H1 (cell line): ENCODE measurements at regions not wholly inside any gene's neighbourhood (a gene's known extent, or its start where the extent isn't known, plus 50 kb on each side); places are given as distances from the start of the nearest gene placed in this dataset.

Experiments
- CTCF ChIA-PET: fragments of 300-600 bp; sonication (Branson Sonifier 250); formaldehyde crosslinking; loops from one replicate; lab custom pipeline; 2021; ENCODE audit not compliant: partially characterized antibody; lab: Charles Lee
- POLR2A ChIA-PET: fragments of 300-600 bp; sonication (Branson Sonifier 250); formaldehyde crosslinking; loops from one replicate; lab custom pipeline; 2021; ENCODE audit warnings: inconsistent platforms; ENCODE audit not compliant: partially characterized antibody; lab: Charles Lee
- DNase-seq, 2 experiments: peaks; one replicate each; pipeline versions ENCODE4 v3.0.0 to v3.0.0-alpha.2; 2010 to 2022; ENCODE audit warnings: low spot score in 2 of 2, low read depth in 1 of 2, mixed read lengths in 1 of 2
- FAIRE-seq: peaks from 2 replicates; lab custom pipeline; 2011; peaks lifted over from hg19 to GRCh38; lab: Jason Lieb, UNC
- H2AFZ ChIP-seq: 2 replicates; pipeline ENCODE4 v1.8.1; 2012; ENCODE audit warnings: low read length, inconsistent platforms
- H2AK5ac ChIP-seq: 2 replicates; pipeline ENCODE4 v1.6.1; 2013; ENCODE audit warnings: low read depth, low read length
- H2BK120ac ChIP-seq: replicated peaks from 2 replicates; pipeline ENCODE3; 2013; ENCODE audit warnings: low read depth, low read length, inconsistent platforms
- H2BK12ac ChIP-seq: 2 replicates; pipeline ENCODE4 v1.6.1; 2013; ENCODE audit warnings: low read depth, low read length
- H2BK15ac ChIP-seq: 2 replicates; pipeline ENCODE4 v1.6.1; 2013; ENCODE audit warnings: low read length
- H2BK20ac ChIP-seq: 2 replicates; pipeline ENCODE4 v1.6.1; 2013; ENCODE audit warnings: low read length
- H2BK5ac ChIP-seq: 2 replicates; pipeline ENCODE4 v1.6.1; 2013; ENCODE audit warnings: low read depth, low read length
- H3K14ac ChIP-seq: 2 replicates; pipeline ENCODE4 v1.6.1; 2013; ENCODE audit warnings: inconsistent platforms; ENCODE audit not compliant: insufficient read length
- H3K18ac ChIP-seq: 2 replicates; pipeline ENCODE4 v1.6.1; 2013; ENCODE audit warnings: low read length; ENCODE audit errors: extremely low read depth
- H3K23ac ChIP-seq: 2 replicates; pipeline ENCODE4 v1.6.1; 2013; ENCODE audit warnings: inconsistent platforms; ENCODE audit not compliant: insufficient read length
- H3K23me2 ChIP-seq: 2 replicates; pipeline ENCODE4 v1.6.1; 2013; ENCODE audit warnings: low read depth, low read length
- H3K27ac ChIP-seq: 2 replicates; pipeline ENCODE4 v1.6.1; 2011; ENCODE audit warnings: low read depth, low read length, inconsistent platforms
- H3K27me3 ChIP-seq, 4 experiments: replicated peaks in 1 of 4; 1 replicate in 1 of 4; 2 replicates in 3 of 4; pipeline versions ENCODE4 v1.6.1 to v1.8.1; 2011 to 2013; ENCODE audit warnings: low read length in 3 of 4, mild to moderate bottlenecking in 3 of 4, inconsistent platforms in 2 of 4, mixed read lengths in 2 of 4, moderate library complexity in 1 of 4; ENCODE audit not compliant: control insufficient read depth in 3 of 4, insufficient read depth in 3 of 4; ENCODE audit errors: extremely low read depth in 1 of 4
- H3K36me3 ChIP-seq, 4 experiments: 2 replicates each; pipeline versions ENCODE4 v1.6.1 to v1.8.1; 2011 to 2013; ENCODE audit warnings: mild to moderate bottlenecking in 4 of 4, low read length in 3 of 4, moderate library complexity in 2 of 4, control low read depth in 1 of 4, inconsistent platforms in 1 of 4; ENCODE audit not compliant: insufficient read depth in 4 of 4, control insufficient read depth in 2 of 4
- H3K4ac ChIP-seq: replicated peaks from 2 replicates; pipeline ENCODE3; 2013; ENCODE audit warnings: low read length, low read depth, mixed read lengths, inconsistent platforms; ENCODE audit not compliant: insufficient read length
- H3K4me1 ChIP-seq, 4 experiments: replicated peaks in 1 of 4; 1 replicate in 1 of 4; 2 replicates in 3 of 4; pipeline versions ENCODE4 v1.6.1 to v1.8.1; 2011 to 2013; ENCODE audit warnings: low read length in 3 of 4, inconsistent platforms in 2 of 4, mixed read lengths in 1 of 4; ENCODE audit not compliant: insufficient read depth in 4 of 4, control insufficient read depth in 3 of 4
- H3K4me2 ChIP-seq, 2 experiments: 2 replicates each; pipeline versions ENCODE4 v1.6.1 to v1.8.1; 2011 to 2013; ENCODE audit warnings: low read depth in 2 of 2, low read length in 2 of 2, control low read depth in 1 of 2, inconsistent platforms in 1 of 2, mild to moderate bottlenecking in 1 of 2; ENCODE audit not compliant: insufficient read depth in 1 of 2
- H3K4me3 ChIP-seq, 4 experiments: fragments of 200-600, 300-600 bp in 1 of 4; sonication (generic), shearing (Covaris generic), sonication (Bioruptor Twin) in 1 of 4; 2 replicates each; pipeline versions ENCODE4 v1.5.1 to v1.8.1; 2011 to 2016; ENCODE audit warnings: low read length in 4 of 4, low read depth in 3 of 4, control low read depth in 2 of 4, inconsistent platforms in 2 of 4, mild to moderate bottlenecking in 2 of 4, mixed read lengths in 1 of 4, moderate library complexity in 1 of 4; ENCODE audit not compliant: insufficient read depth in 2 of 4; ENCODE audit errors: extremely low read depth in 1 of 4
- H3K56ac ChIP-seq: replicated peaks from 2 replicates; pipeline ENCODE3; 2013; ENCODE audit warnings: low read depth, mild to moderate bottlenecking, mixed read lengths, low read length, inconsistent platforms; ENCODE audit not compliant: insufficient read length
- H3K79me1 ChIP-seq: 2 replicates; pipeline ENCODE4 v1.6.1; 2013; ENCODE audit warnings: low read depth, low read length, control low read depth
- H3K79me2 ChIP-seq, 2 experiments: 2 replicates each; pipeline versions ENCODE4 v1.6.1 to v1.8.1; 2012 to 2013; ENCODE audit warnings: low read length in 2 of 2, mild to moderate bottlenecking in 2 of 2, inconsistent platforms in 1 of 2; ENCODE audit not compliant: insufficient read depth in 2 of 2, control insufficient read depth in 1 of 2
- H3K9ac ChIP-seq, 4 experiments: replicated peaks in 1 of 4; 1 replicate in 1 of 4; 2 replicates in 3 of 4; pipeline versions ENCODE4 v1.6.1 to v1.8.1; 2011 to 2013; ENCODE audit warnings: low read depth in 3 of 4, low read length in 3 of 4, control low read depth in 2 of 4, mild to moderate bottlenecking in 2 of 4, moderate library complexity in 2 of 4, inconsistent platforms in 1 of 4; ENCODE audit errors: extremely low read depth in 1 of 4
- H3K9me3 ChIP-seq, 2 experiments: 2 replicates each; pipeline versions ENCODE4 v1.6.1 to v1.8.1; 2012 to 2013; ENCODE audit warnings: mild to moderate bottlenecking in 2 of 2, moderate library complexity in 2 of 2, control low read depth in 1 of 2, inconsistent platforms in 1 of 2, low read depth in 1 of 2, low read length in 1 of 2, mixed read lengths in 1 of 2; ENCODE audit not compliant: insufficient read depth in 2 of 2
- H4K20me1 ChIP-seq, 2 experiments: replicated peaks in 1 of 2; 2 replicates each; pipeline versions ENCODE3 to v1.8.1; 2011 to 2013; ENCODE audit warnings: inconsistent platforms in 2 of 2, low read length in 2 of 2, mild to moderate bottlenecking in 1 of 2; ENCODE audit not compliant: insufficient read depth in 2 of 2, control insufficient read depth in 1 of 2
- H4K5ac ChIP-seq: 2 replicates; pipeline ENCODE4 v1.6.1; 2013; ENCODE audit warnings: low read length, low read depth, mixed read lengths, inconsistent platforms; ENCODE audit not compliant: insufficient read length
- H4K8ac ChIP-seq: 2 replicates; pipeline ENCODE4 v1.8.0; 2013; ENCODE audit warnings: mild to moderate bottlenecking, moderate library complexity, low read length, inconsistent platforms; ENCODE audit not compliant: insufficient read depth; ENCODE audit errors: extremely low read depth
- H4K91ac ChIP-seq: replicated peaks from 2 replicates; pipeline ENCODE3; 2013; ENCODE audit warnings: low read length, mixed read lengths, inconsistent platforms; ENCODE audit not compliant: insufficient read length
- BCL11A ChIP-seq, 2 experiments: IDR thresholded peaks; one replicate each; pipeline ENCODE4 v1.6.1; 2011; ENCODE audit warnings: low read depth in 2 of 2, low read length in 2 of 2, mild to moderate bottlenecking in 2 of 2
- GTF2F1 ChIP-seq: IDR thresholded peaks from 2 replicates; pipeline ENCODE4 v1.6.1; 2012; ENCODE audit warnings: low read depth, low read length, improper control_type of control experiment, borderline replicate concordance
- KDM1A ChIP-seq: fragments of 200-600, 300-600 bp; sonication (generic); IDR thresholded peaks from 2 replicates; pipeline ENCODE4 v1.7.1; 2016; ENCODE audit warnings: mild to moderate bottlenecking, low read length, borderline replicate concordance
- KDM5A ChIP-seq: fragments of 200-600 bp; IDR thresholded peaks from 2 replicates; pipeline ENCODE4 v1.7.1; 2012; ENCODE audit warnings: mild to moderate bottlenecking, low read length, inconsistent platforms, mixed read lengths
- RBBP5 ChIP-seq: IDR thresholded peaks from 2 replicates; pipeline ENCODE4 v1.7.1; 2012; ENCODE audit warnings: low read depth, mild to moderate bottlenecking, inconsistent platforms, low read length, moderate library complexity, borderline replicate concordance
- RNF2 ChIP-seq: fragments of 200-900, 300-1000 bp; sonication (generic); IDR thresholded peaks from 2 replicates; pipeline ENCODE4 v1.7.1; 2016; ENCODE audit warnings: borderline replicate concordance, low read depth, mild to moderate bottlenecking, antibody characterized with exemption, low read length; ENCODE audit not compliant: poor library complexity, severe bottlenecking; ENCODE audit errors: missing control alignments
- SIN3A ChIP-seq, 2 experiments: IDR thresholded peaks in 1 of 2; conservative IDR thresholded peaks in 1 of 2; 2 replicates each; pipeline ENCODE4 v1.6.1; 2011 to 2012; ENCODE audit warnings: low read length in 2 of 2, improper control_type of control experiment in 1 of 2, low read depth in 1 of 2, mild to moderate bottlenecking in 1 of 2
- SIX5 ChIP-seq: IDR thresholded peaks from 2 replicates; pipeline ENCODE4 v1.6.1; 2011; ENCODE audit warnings: mild to moderate bottlenecking, low read depth, low read length
- SP1 ChIP-seq: IDR thresholded peaks from 2 replicates; pipeline ENCODE4 v1.6.1; 2011; ENCODE audit warnings: low read depth, low read length
- SP2 ChIP-seq: IDR thresholded peaks from 2 replicates; pipeline ENCODE4 v1.6.1; 2012; ENCODE audit warnings: mild to moderate bottlenecking, low read length, inconsistent platforms
- WGBS, 2 experiments: shearing (Covaris generic) in 1 of 2; methylation state at CpG; one replicate each; pipeline versions ENCODE4 v1.1.6 to v1.1.7; 2013 to 2015; ENCODE audit warnings: low lambda C conversion rate in 2 of 2, mixed read lengths in 2 of 2, inconsistent platforms in 1 of 2, low coverage in 1 of 2, missing lambda C conversion rate in 1 of 2; ENCODE audit not compliant: insufficient replicate concordance in 2 of 2, insufficient coverage in 1 of 2, insufficient read length in 1 of 2; ENCODE audit errors: extremely low coverage in 1 of 2, missing lambda C conversion rate in 1 of 2; 5-methylcytosine and 5-hydroxymethylcytosine counted together
- TF ChIP-seq, protein P1 (sequence below): IDR thresholded peaks from 2 replicates; pipeline ENCODE4 v1.6.1; 2011; ENCODE audit warnings: low read length, improper control_type of control experiment
- TF ChIP-seq, protein P2 (sequence below): IDR thresholded peaks from 2 replicates; pipeline ENCODE4 v1.6.1; 2012; ENCODE audit warnings: inconsistent platforms

DNA sequence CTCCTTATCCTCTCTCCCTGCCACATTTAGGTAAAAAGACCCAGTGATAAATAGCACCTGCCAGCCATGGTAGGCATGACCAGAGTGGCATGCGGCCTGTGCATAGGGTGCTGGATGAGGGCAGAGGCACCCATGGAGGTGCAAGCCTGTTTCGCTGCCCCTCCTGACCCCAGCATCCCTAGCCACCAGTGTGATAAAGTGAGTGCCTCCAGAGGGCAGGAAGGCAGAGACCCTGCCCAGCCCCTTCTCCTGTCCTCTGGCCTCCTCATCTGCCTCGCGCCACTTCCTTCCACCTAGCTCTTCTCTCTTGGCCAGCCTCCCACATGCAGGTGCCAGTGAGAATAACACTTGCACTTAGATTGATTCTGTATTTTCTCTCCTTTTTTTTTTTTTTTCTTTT lies 108.3 kb upstream of the FUT8 start:
- Histone ChIP-seq H3K56ac (no peak overlapping the region), H3K27ac (no peak overlapping the region), H3K79me1 (no peaks in the 10 kb centered on the region), H3K4me1 (peaks cover 0 to 3% (median 2%) of the 10 kb centered on the region in 4 experiments; a peak in 3 of 7 replicates), H2BK5ac (no peak overlapping the region), H3K27me3 (no peaks in the 10 kb centered on the region), H2BK15ac (no peak overlapping the region), H3K23ac (no peak overlapping the region), H3K9me3 (no peaks in the 10 kb centered on the region), H3K4me3 (no peak overlapping the region), H4K20me1 (no peaks in the 10 kb centered on the region), H3K18ac (peak overlapping the region; percentile 15), H3K14ac (no peak overlapping the region), H3K4me2 (no peak overlapping the region), H2BK20ac (peak overlapping the region; percentile 21; the same call in 1 of the 2 replicates), H3K4ac (no peak overlapping the region), H2BK12ac (peak overlapping the region; percentile 80; the same call in 1 of the 2 replicates), H4K5ac (no peak overlapping the region), H2BK120ac (no peak overlapping the region), H3K9ac (no peak overlapping the region), H4K8ac (no peak overlapping the region), H3K79me2 (no peaks in the 10 kb centered on the region), H2AK5ac (no peak overlapping the region), H3K36me3 (no peaks in the 10 kb centered on the region), H2AFZ (no peak overlapping the region), H4K91ac (no peak overlapping the region), H3K23me2 (no peaks in the 10 kb centered on the region; the same call in 1 of the 2 replicates)
- FAIRE-seq (no peak), DNase-seq (no peak)
- CTCF ChIA-PET, result interaction anchor here (0.7 to 1.2 kb wide), 3 partner anchors 78 to 657 kb away, joined by 3 to 4 read pairs (median 3); no protein-coding TSS in a partner anchor
- 74% methylated on average over 4 of the region's 4 CpGs; no CpG with 5 or more reads in 1 of the 2 experiments for WGBS, 2 experiments
- POLR2A ChIA-PET, result no interaction called here
- TF ChIP-seq SIN3A (conservative IDR thresholded peaks at IDR 0.05 in 1 of 2, IDR thresholded peaks at IDR 0.05 in 1 of 2; ENCODE audit: low read depth in 1 of 2, low read length in 2 of 2) (no peak), KDM1A (no peak), SP1 (no peak), SP2 (no peak), RNF2 (no peak), KDM5A (no peak), BCL11A (IDR thresholded peaks at IDR 0.05; ENCODE audit: low read depth in 2 of 2, low read length in 2 of 2) (no peak), RBBP5 (no peak), GTF2F1 (no peak), SIX5 (no peak)
- TF ChIP-seq, protein P1, sequence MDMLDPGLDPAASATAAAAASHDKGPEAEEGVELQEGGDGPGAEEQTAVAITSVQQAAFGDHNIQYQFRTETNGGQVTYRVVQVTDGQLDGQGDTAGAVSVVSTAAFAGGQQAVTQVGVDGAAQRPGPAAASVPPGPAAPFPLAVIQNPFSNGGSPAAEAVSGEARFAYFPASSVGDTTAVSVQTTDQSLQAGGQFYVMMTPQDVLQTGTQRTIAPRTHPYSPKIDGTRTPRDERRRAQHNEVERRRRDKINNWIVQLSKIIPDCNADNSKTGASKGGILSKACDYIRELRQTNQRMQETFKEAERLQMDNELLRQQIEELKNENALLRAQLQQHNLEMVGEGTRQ, result no peak
- TF ChIP-seq, protein P2, sequence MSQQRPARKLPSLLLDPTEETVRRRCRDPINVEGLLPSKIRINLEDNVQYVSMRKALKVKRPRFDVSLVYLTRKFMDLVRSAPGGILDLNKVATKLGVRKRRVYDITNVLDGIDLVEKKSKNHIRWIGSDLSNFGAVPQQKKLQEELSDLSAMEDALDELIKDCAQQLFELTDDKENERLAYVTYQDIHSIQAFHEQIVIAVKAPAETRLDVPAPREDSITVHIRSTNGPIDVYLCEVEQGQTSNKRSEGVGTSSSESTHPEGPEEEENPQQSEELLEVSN, result no peak
